ENCODE measurements at regions not wholly inside any gene's neighbourhood (a gene's known extent, or its start where the extent isn't known, plus 50 kb on each side); places are given as distances from the start of the nearest gene placed in this dataset.

GRCh38 chr12:5294274-5295070 is 137.4 kb upstream of the NTF3 start:
- TF ChIP-seq POLR2A (IDR thresholded peaks at IDR 0.05) (no peak), CTCF (IDR thresholded peaks at IDR 0.05) (no peak)

Measured in lower leg skin (tissue), 3 donors.